ENCODE measurements at regions not wholly inside any gene's neighbourhood (a gene's known extent, or its start where the extent isn't known, plus 50 kb on each side); places are given as distances from the start of the nearest gene placed in this dataset.

- Histone ChIP-seq H3K4me3 (ENCODE audit: low read length) (no peak overlapping the region), H3K27me3 (ENCODE audit: insufficient read depth, low read length) (no peaks in the 10 kb centered on the region), H3K9me3 (ENCODE audit: low read depth, low read length) (peaks cover 4% of the 10 kb centered on the region), H3K4me1 (ENCODE audit: insufficient read depth, low read length) (no peaks in the 10 kb centered on the region)
These were observed 390.9 kb downstream of the LRRC70 start for GRCh38 chr5:62969409-62970120.

GRCh38 chr5:62964428-62964827, 385.8 kb downstream of the LRRC70 start:
- Histone ChIP-seq H3K9me3 (ENCODE audit: low read depth, low read length) (peaks cover 4% of the 10 kb centered on the region), H3K4me1 (ENCODE audit: insufficient read depth, low read length) (no peaks in the 10 kb centered on the region), H3K27me3 (ENCODE audit: insufficient read depth, low read length) (no peaks in the 10 kb centered on the region), H3K4me3 (ENCODE audit: low read length) (no peak overlapping the region)

- Histone ChIP-seq H3K4me1 (ENCODE audit: insufficient read depth, low read length) (no peaks in the 10 kb centered on the region), H3K4me3 (ENCODE audit: low read length) (no peak overlapping the region), H3K27me3 (ENCODE audit: insufficient read depth, low read length) (no peaks in the 10 kb centered on the region), H3K9me3 (ENCODE audit: low read depth, low read length) (peaks cover 4% of the 10 kb centered on the region)
These were observed 382.2 kb downstream of the LRRC70 start for GRCh38 chr5:62960781-62961180.

GRCh38 chr5:62956597-62956996, 378.0 kb downstream of the LRRC70 start:
- Histone ChIP-seq H3K27me3 (ENCODE audit: insufficient read depth, low read length) (no peaks in the 10 kb centered on the region), H3K9me3 (ENCODE audit: low read depth, low read length) (no peaks in the 10 kb centered on the region), H3K4me1 (ENCODE audit: insufficient read depth, low read length) (no peaks in the 10 kb centered on the region), H3K4me3 (ENCODE audit: low read length) (no peak overlapping the region)

- no peak overlapping the region for H3K4me3 ChIP-seq (ENCODE audit: low read length)
- no peaks in the 10 kb centered on the region for H3K27me3 ChIP-seq (ENCODE audit: insufficient read depth, low read length)
- H3K4me1 ChIP-seq (ENCODE audit: insufficient read depth, low read length): no peaks in the 10 kb centered on the region
- no peaks in the 10 kb centered on the region for H3K9me3 ChIP-seq (ENCODE audit: low read depth, low read length)
These were observed 376.0 kb downstream of the LRRC70 start for GRCh38 chr5:62954578-62954977.

GRCh38 chr5:62948301-62948700, 369.7 kb downstream of the LRRC70 start:
- H3K4me3 ChIP-seq (ENCODE audit: low read length): no peak overlapping the region
- no peaks in the 10 kb centered on the region for H3K9me3 ChIP-seq (ENCODE audit: low read depth, low read length)
- no peaks in the 10 kb centered on the region for H3K4me1 ChIP-seq (ENCODE audit: insufficient read depth, low read length)
- no peaks in the 10 kb centered on the region for H3K27me3 ChIP-seq (ENCODE audit: insufficient read depth, low read length)

GRCh38 chr5:62942384-62942783, 363.8 kb downstream of the LRRC70 start:
- H3K4me1 ChIP-seq (ENCODE audit: insufficient read depth, low read length): no peaks in the 10 kb centered on the region
- H3K9me3 ChIP-seq (ENCODE audit: low read depth, low read length): no peaks in the 10 kb centered on the region
- no peak overlapping the region for H3K4me3 ChIP-seq (ENCODE audit: low read length)
- H3K27me3 ChIP-seq (ENCODE audit: insufficient read depth, low read length): no peaks in the 10 kb centered on the region

GRCh38 chr5:62938927-62939326, 360.3 kb downstream of the LRRC70 start:
- H3K4me3 ChIP-seq (ENCODE audit: low read length): no peak overlapping the region
- H3K4me1 ChIP-seq (ENCODE audit: insufficient read depth, low read length): no peaks in the 10 kb centered on the region
- no peaks in the 10 kb centered on the region for H3K9me3 ChIP-seq (ENCODE audit: low read depth, low read length)
- no peaks in the 10 kb centered on the region for H3K27me3 ChIP-seq (ENCODE audit: insufficient read depth, low read length)

GRCh38 chr5:62937661-62938558, 359.3 kb downstream of the LRRC70 start:
- H3K4me1 ChIP-seq (ENCODE audit: insufficient read depth, low read length): no peaks in the 10 kb centered on the region
- no peaks in the 10 kb centered on the region for H3K27me3 ChIP-seq (ENCODE audit: insufficient read depth, low read length)
- H3K9me3 ChIP-seq (ENCODE audit: low read depth, low read length): no peaks in the 10 kb centered on the region
- H3K4me3 ChIP-seq (ENCODE audit: low read length): no peak overlapping the region

- Histone ChIP-seq H3K4me3 (ENCODE audit: low read length) (no peak overlapping the region), H3K9me3 (ENCODE audit: low read depth, low read length) (no peaks in the 10 kb centered on the region), H3K27me3 (ENCODE audit: insufficient read depth, low read length) (no peaks in the 10 kb centered on the region), H3K4me1 (ENCODE audit: insufficient read depth, low read length) (no peaks in the 10 kb centered on the region)
These were observed 357.0 kb downstream of the LRRC70 start for GRCh38 chr5:62935660-62936059.

GRCh38 chr5:62934319-62934718, 355.7 kb downstream of the LRRC70 start:
- H3K27me3 ChIP-seq (ENCODE audit: insufficient read depth, low read length): no peaks in the 10 kb centered on the region
- H3K4me1 ChIP-seq (ENCODE audit: insufficient read depth, low read length): no peaks in the 10 kb centered on the region
- no peaks in the 10 kb centered on the region for H3K9me3 ChIP-seq (ENCODE audit: low read depth, low read length)
- H3K4me3 ChIP-seq (ENCODE audit: low read length): no peak overlapping the region

- Histone ChIP-seq H3K9me3 (ENCODE audit: low read depth, low read length) (no peaks in the 10 kb centered on the region), H3K4me3 (ENCODE audit: low read length) (no peak overlapping the region), H3K27me3 (ENCODE audit: insufficient read depth, low read length) (no peaks in the 10 kb centered on the region), H3K4me1 (ENCODE audit: insufficient read depth, low read length) (no peaks in the 10 kb centered on the region)
These were observed 354.6 kb downstream of the LRRC70 start for GRCh38 chr5:62933261-62933660.

- H3K27me3 ChIP-seq (ENCODE audit: insufficient read depth, low read length): no peaks in the 10 kb centered on the region
- no peak overlapping the region for H3K4me3 ChIP-seq (ENCODE audit: low read length)
- no peaks in the 10 kb centered on the region for H3K4me1 ChIP-seq (ENCODE audit: insufficient read depth, low read length)
- H3K9me3 ChIP-seq (ENCODE audit: low read depth, low read length): no peaks in the 10 kb centered on the region
These were observed 352.7 kb downstream of the LRRC70 start for GRCh38 chr5:62931153-62931950.

- no peaks in the 10 kb centered on the region for H3K27me3 ChIP-seq (ENCODE audit: insufficient read depth, low read length)
- H3K4me3 ChIP-seq (ENCODE audit: low read length): no peak overlapping the region
- H3K4me1 ChIP-seq (ENCODE audit: insufficient read depth, low read length): no peaks in the 10 kb centered on the region
- no peaks in the 10 kb centered on the region for H3K9me3 ChIP-seq (ENCODE audit: low read depth, low read length)
These were observed 343.6 kb downstream of the LRRC70 start for GRCh38 chr5:62922191-62922590.

GRCh38 chr5:62920856-62921255, 342.2 kb downstream of the LRRC70 start:
- Histone ChIP-seq H3K27me3 (ENCODE audit: insufficient read depth, low read length) (no peaks in the 10 kb centered on the region), H3K4me3 (ENCODE audit: low read length) (no peak overlapping the region), H3K4me1 (ENCODE audit: insufficient read depth, low read length) (no peaks in the 10 kb centered on the region), H3K9me3 (ENCODE audit: low read depth, low read length) (no peaks in the 10 kb centered on the region)
